Right lobe of liver (tissue), 4 donors: ENCODE measurements at regions not wholly inside any gene's neighbourhood (a gene's known extent, or its start where the extent isn't known, plus 50 kb on each side); places are given as distances from the start of the nearest gene placed in this dataset.

Experiments used
- CTCF ChIP-seq, 4 donors: fragments of 200-600 bp in 3 of 4; fragments of 450-650 bp in 1 of 4; IDR thresholded peaks; one replicate each; pipeline versions ENCODE4 v1.5.1 to v1.8.0; 2016 to 2022; ENCODE audit warnings: antibody characterized with exemption in 4 of 4, mild to moderate bottlenecking in 2 of 4
- POLR2A ChIP-seq: fragments of 450-650 bp; IDR thresholded peaks from one replicate; pipeline ENCODE4 v1.6.1; 2017; ENCODE audit warnings: antibody characterized with exemption, mild to moderate bottlenecking
- donor health status: DM: no; HTN: no; CAD: no.
- donor health status: DM: no; HTN: no; CAD: no.
- donor health status: DM: no; HTN: yes; CAD: no.

GRCh38 chr3:80521081-80521480 is 753.3 kb upstream of the ROBO1 start:
- TF ChIP-seq CTCF (IDR thresholded peaks at IDR 0.05) (no peak), POLR2A (no peak)
